ENCODE measurements at regions not wholly inside any gene's neighbourhood (a gene's known extent, or its start where the extent isn't known, plus 50 kb on each side); places are given as distances from the start of the nearest gene placed in this dataset.

- POLR2A ChIA-PET = no interaction called here
- TF ChIP-seq, protein P1, sequence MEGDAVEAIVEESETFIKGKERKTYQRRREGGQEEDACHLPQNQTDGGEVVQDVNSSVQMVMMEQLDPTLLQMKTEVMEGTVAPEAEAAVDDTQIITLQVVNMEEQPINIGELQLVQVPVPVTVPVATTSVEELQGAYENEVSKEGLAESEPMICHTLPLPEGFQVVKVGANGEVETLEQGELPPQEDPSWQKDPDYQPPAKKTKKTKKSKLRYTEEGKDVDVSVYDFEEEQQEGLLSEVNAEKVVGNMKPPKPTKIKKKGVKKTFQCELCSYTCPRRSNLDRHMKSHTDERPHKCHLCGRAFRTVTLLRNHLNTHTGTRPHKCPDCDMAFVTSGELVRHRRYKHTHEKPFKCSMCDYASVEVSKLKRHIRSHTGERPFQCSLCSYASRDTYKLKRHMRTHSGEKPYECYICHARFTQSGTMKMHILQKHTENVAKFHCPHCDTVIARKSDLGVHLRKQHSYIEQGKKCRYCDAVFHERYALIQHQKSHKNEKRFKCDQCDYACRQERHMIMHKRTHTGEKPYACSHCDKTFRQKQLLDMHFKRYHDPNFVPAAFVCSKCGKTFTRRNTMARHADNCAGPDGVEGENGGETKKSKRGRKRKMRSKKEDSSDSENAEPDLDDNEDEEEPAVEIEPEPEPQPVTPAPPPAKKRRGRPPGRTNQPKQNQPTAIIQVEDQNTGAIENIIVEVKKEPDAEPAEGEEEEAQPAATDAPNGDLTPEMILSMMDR (IDR thresholded peaks at IDR 0.05; ENCODE audit: insufficient read depth, low read depth, low read length) = no peak
Observed at GRCh38 chr10:4058514-4059029, 273.6 kb upstream of the KLF6 start.

GRCh38 chr10:4057725-4058513 is 272.9 kb upstream of the KLF6 start:
- no peak overlapping the region for H3K4me3 ChIP-seq (ENCODE audit: low read depth, low read length)
- H3K27me3 ChIP-seq (ENCODE audit: control insufficient read depth, insufficient read depth, low read length) = no peaks in the 10 kb centered on the region
- POLR2A ChIA-PET = interaction anchor here (0.6 kb wide), 1 partner anchor 645 kb away, joined by 24 read pairs; no protein-coding TSS in a partner anchor
- TF ChIP-seq, protein P1 (IDR thresholded peaks at IDR 0.05; ENCODE audit: insufficient read depth, low read depth, low read length) = no peak
- no peak for DNase-seq (ENCODE audit: low read depth)
- no peaks in the 10 kb centered on the region for H3K36me3 ChIP-seq (ENCODE audit: control insufficient read depth, insufficient read depth, low read length)
- CTCF ChIA-PET = interaction anchor here (0.5 kb wide), 1 partner anchor 401 kb away, joined by 3 read pairs; no protein-coding TSS in a partner anchor

More at GRCh38 chr10:4058514-4059029, 273.6 kb upstream of the KLF6 start:
- CTCF ChIA-PET = no interaction called here
- DNase-seq (ENCODE audit: low read depth) = no peak
- H3K4me3 ChIP-seq (ENCODE audit: low read depth, low read length) = no peak overlapping the region
- no peaks in the 10 kb centered on the region for H3K36me3 ChIP-seq (ENCODE audit: control insufficient read depth, insufficient read depth, low read length)
- no peaks in the 10 kb centered on the region for H3K27me3 ChIP-seq (ENCODE audit: control insufficient read depth, insufficient read depth, low read length)

DNA sequence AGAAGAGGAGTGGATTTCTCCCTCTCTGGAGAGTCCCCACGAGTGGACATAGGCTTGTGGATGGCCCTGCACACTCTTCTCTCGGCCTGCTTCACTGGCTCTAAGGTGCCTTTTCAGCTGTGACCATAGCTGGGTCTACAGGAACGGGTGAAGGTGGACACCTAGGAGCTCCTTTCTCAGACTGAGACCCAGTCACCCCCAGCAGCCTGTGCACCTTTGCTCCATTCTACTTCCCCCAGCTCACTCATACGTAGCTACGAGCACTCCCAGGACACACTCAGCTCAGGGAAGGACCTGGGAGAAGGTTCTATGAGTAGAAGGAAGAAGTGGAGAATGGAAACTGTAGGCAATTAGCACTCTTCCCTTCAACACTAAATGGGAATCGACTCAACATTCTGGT is 272.0 kb upstream of the KLF6 start:
- no peak for DNase-seq (ENCODE audit: low read depth)
- no peak overlapping the region for H3K4me3 ChIP-seq (ENCODE audit: low read depth, low read length)
- TF ChIP-seq, protein P1 (IDR thresholded peaks at IDR 0.05; ENCODE audit: insufficient read depth, low read depth, low read length) = no peak
- H3K36me3 ChIP-seq (ENCODE audit: control insufficient read depth, insufficient read depth, low read length) = no peaks in the 10 kb centered on the region
- ChIA-PET CTCF (no interaction called here), POLR2A (interaction anchor here (0.6 kb wide), 1 partner anchor 646 kb away, joined by 24 read pairs; no protein-coding TSS in a partner anchor)
- no peaks in the 10 kb centered on the region for H3K27me3 ChIP-seq (ENCODE audit: control insufficient read depth, insufficient read depth, low read length)

- no peak overlapping the region for H3K4me3 ChIP-seq (ENCODE audit: low read depth, low read length)
- POLR2A ChIA-PET = no interaction called here
Observed at GRCh38 chr10:4054656-4055435, 269.8 kb upstream of the KLF6 start.

More at GRCh38 chr10:4054656-4055435, 269.8 kb upstream of the KLF6 start:
- DNase-seq (ENCODE audit: low read depth) = no peak
- TF ChIP-seq, protein P1 (IDR thresholded peaks at IDR 0.05; ENCODE audit: insufficient read depth, low read depth, low read length) = no peak
- Histone ChIP-seq H3K36me3 (ENCODE audit: control insufficient read depth, insufficient read depth, low read length) (no peaks in the 10 kb centered on the region), H3K27me3 (ENCODE audit: control insufficient read depth, insufficient read depth, low read length) (no peaks in the 10 kb centered on the region)
- CTCF ChIA-PET = no interaction called here
